SJSA1 (cell line): ENCODE measurements at regions not wholly inside any gene's neighbourhood (a gene's known extent, or its start where the extent isn't known, plus 50 kb on each side); places are given as distances from the start of the nearest gene placed in this dataset.
"Not testable (repeated sequence)": the region's sequence is repeated elsewhere in the genome, so short reads cannot be mapped to it uniquely, and the experiment has no call there.

Source experiments
- DNase-seq, 2 experiments: peaks; one replicate each; pipeline ENCODE4 v3.0.0-alpha.2; 2015 to 2020; ENCODE audit warnings: low spot score in 2 of 2, low read depth in 1 of 2
- H3K27ac ChIP-seq: fragments of 250-450 bp; sonication (Bioruptor Pico); 2 replicates; pipeline ENCODE4 v1.5.1; 2020; ENCODE audit warnings: mild to moderate bottlenecking, moderate library complexity
- H3K27me3 ChIP-seq: fragments of 250-450 bp; sonication (Bioruptor Pico); replicated peaks from 2 replicates; pipeline ENCODE4 v1.5.1; 2020; ENCODE audit warnings: mild to moderate bottlenecking, moderate library complexity
- H3K36me3 ChIP-seq: fragments of 250-450 bp; sonication (Bioruptor Pico); 2 replicates; pipeline ENCODE4 v1.5.1; 2020; ENCODE audit warnings: mild to moderate bottlenecking
- H3K4me1 ChIP-seq: fragments of 250-450 bp; sonication (Bioruptor Pico); replicated peaks from 2 replicates; pipeline ENCODE4 v1.6.1; 2021; ENCODE audit warnings: mild to moderate bottlenecking
- H3K4me3 ChIP-seq: fragments of 250-450 bp; sonication (Bioruptor Pico); 2 replicates; pipeline ENCODE4 v1.5.1; 2020; ENCODE audit warnings: mild to moderate bottlenecking
- H3K9me3 ChIP-seq: fragments of 250-450 bp; sonication (Bioruptor Pico); replicated peaks from 2 replicates; pipeline ENCODE4 v1.5.1; 2020; ENCODE audit warnings: mild to moderate bottlenecking

- not testable (repeated sequence) for H3K27me3 ChIP-seq, H3K27ac ChIP-seq, DNase-seq, H3K36me3 ChIP-seq, H3K4me3 ChIP-seq, H3K4me1 ChIP-seq, H3K9me3 ChIP-seq
Measured at GRCh38 chr1:229176457-229176856, 94.5 kb upstream of the RAB4A start.

DNA sequence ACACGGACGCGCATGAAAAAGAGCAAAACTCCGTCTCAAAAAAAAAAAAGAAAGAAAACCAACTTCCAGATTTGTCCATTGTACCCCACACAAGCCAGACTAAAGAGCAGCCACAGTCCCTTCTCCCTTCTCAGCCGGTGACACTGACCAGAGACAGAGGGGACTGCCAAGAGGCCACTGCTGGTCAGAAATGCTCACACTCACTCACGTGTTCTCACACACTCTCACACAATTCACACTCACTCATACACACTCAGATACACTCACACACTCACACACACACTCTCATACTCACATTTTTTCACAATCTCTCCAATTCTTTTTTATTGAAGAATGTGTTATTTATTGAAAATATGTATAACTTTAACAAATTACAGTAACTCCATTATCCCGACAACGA lies 90.8 kb upstream of the RAB4A start:
- Histone ChIP-seq H3K9me3 (no peaks in the 10 kb centered on the region), H3K27ac (no peak overlapping the region), H3K27me3 (no peaks in the 10 kb centered on the region), H3K4me1 (no peaks in the 10 kb centered on the region), H3K4me3 (no peak overlapping the region), H3K36me3 (no peaks in the 10 kb centered on the region)
- no peak for DNase-seq

- Histone ChIP-seq H3K9me3 (no peaks in the 10 kb centered on the region), H3K4me3 (no peak overlapping the region)
- DNase-seq: no peak
Measured at GRCh38 chr1:229181419-229181818, 89.5 kb upstream of the RAB4A start.

GRCh38 chr1:229183588-229183987 lies 87.3 kb upstream of the RAB4A start:
- DNase-seq: no peak
- Histone ChIP-seq H3K4me1 (no peaks in the 10 kb centered on the region), H3K27ac (no peak overlapping the region), H3K27me3 (no peaks in the 10 kb centered on the region), H3K4me3 (no peak overlapping the region), H3K9me3 (no peaks in the 10 kb centered on the region), H3K36me3 (no peaks in the 10 kb centered on the region)

More at GRCh38 chr1:229181419-229181818, 89.5 kb upstream of the RAB4A start:
- Histone ChIP-seq H3K4me1 (no peaks in the 10 kb centered on the region), H3K36me3 (no peaks in the 10 kb centered on the region), H3K27ac (no peak overlapping the region), H3K27me3 (no peaks in the 10 kb centered on the region)

- Histone ChIP-seq H3K27me3 (no peaks in the 10 kb centered on the region), H3K27ac (no peak overlapping the region), H3K9me3 (no peaks in the 10 kb centered on the region), H3K4me3 (no peak overlapping the region), H3K36me3 (no peaks in the 10 kb centered on the region), H3K4me1 (no peaks in the 10 kb centered on the region)
- no peak for DNase-seq
Measured at GRCh38 chr1:229184066-229184465, 86.8 kb upstream of the RAB4A start.

GRCh38 chr1:229185963-229186362 lies 84.9 kb upstream of the RAB4A start:
- Histone ChIP-seq H3K27ac (no peak overlapping the region), H3K4me1 (no peaks in the 10 kb centered on the region), H3K9me3 (no peaks in the 10 kb centered on the region), H3K27me3 (no peaks in the 10 kb centered on the region), H3K36me3 (no peaks in the 10 kb centered on the region), H3K4me3 (no peak overlapping the region)
- no peak for DNase-seq

DNA sequence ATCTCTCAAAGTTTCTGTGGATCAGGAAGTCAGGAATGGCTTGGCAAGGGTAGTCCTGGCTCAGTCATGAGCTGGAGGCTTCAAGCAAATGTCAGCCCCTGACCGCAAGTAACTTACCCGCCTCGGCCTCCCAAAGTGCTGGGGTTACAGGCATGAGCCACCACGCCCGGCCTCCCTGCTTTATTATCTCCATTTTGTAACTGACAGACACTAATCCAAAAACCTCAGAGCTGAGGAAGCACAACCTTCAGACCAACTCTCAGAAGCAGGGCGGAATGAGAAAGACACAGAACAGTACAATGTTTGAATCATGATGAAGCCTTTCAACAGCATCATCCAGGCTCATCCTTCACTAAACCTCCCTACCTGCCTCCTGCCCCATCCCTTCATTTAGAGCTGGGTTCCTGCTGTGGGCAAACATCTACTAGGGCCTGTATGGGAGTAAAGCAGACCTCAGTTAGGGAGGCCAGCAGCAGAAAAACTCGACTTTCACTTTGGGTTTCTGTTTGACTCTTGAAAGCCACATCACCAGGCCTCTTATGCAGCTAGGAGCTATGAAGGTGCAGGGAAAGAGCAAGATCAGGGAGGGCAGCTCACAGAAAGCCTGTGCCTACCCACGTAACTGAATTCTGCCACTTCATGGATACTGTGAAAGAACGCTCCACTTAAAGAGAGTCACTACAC lies 84.4 kb upstream of the RAB4A start:
- no peaks in the 10 kb centered on the region for H3K36me3 ChIP-seq
- DNase-seq: no peak
- no peaks in the 10 kb centered on the region for H3K9me3 ChIP-seq
- no peak overlapping the region for H3K4me3 ChIP-seq
- H3K4me1 ChIP-seq: no peaks in the 10 kb centered on the region
- no peaks in the 10 kb centered on the region for H3K27me3 ChIP-seq
- H3K27ac ChIP-seq: no peak overlapping the region

GRCh38 chr1:229190057-229190575 lies 80.8 kb upstream of the RAB4A start:
- Histone ChIP-seq H3K27me3 (no peaks in the 10 kb centered on the region), H3K27ac (no peak overlapping the region)

GRCh38 chr1:229191066-229191674 lies 79.7 kb upstream of the RAB4A start:
- H3K9me3 ChIP-seq: no peaks in the 10 kb centered on the region
- H3K27ac ChIP-seq: no peak overlapping the region
- H3K36me3 ChIP-seq: no peaks in the 10 kb centered on the region
- peaks cover under 1% of the 10 kb centered on the region for H3K4me1 ChIP-seq
- H3K27me3 ChIP-seq: no peaks in the 10 kb centered on the region
- no peak for DNase-seq
- no peak overlapping the region for H3K4me3 ChIP-seq

More at GRCh38 chr1:229190057-229190575, 80.8 kb upstream of the RAB4A start:
- Histone ChIP-seq H3K4me1 (no peaks in the 10 kb centered on the region), H3K9me3 (no peaks in the 10 kb centered on the region), H3K36me3 (no peaks in the 10 kb centered on the region), H3K4me3 (no peak overlapping the region)
- no peak for DNase-seq

DNA sequence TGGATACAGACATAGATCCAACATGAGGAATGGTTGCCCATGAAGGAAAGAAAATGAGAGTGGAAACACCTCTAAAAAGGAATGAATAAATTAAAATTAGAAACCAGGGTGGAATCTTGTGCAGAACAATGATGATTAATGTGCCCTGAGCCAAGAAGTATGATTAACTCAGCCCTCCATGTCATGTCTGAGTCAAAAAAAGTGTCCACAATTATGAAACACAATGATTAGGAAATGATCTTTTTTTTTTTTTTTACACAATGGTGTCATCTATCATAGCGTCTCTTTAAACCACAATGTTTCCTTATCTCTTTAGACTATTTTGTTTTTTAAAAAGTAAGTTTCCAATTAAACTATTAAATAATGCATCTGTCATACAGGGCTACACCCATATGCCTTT lies 78.9 kb upstream of the RAB4A start:
- Histone ChIP-seq H3K9me3 (no peaks in the 10 kb centered on the region), H3K27ac (no peak overlapping the region), H3K36me3 (no peaks in the 10 kb centered on the region), H3K4me3 (no peak overlapping the region), H3K27me3 (no peaks in the 10 kb centered on the region), H3K4me1 (peaks cover 9% of the 10 kb centered on the region)
- DNase-seq: no peak

DNA sequence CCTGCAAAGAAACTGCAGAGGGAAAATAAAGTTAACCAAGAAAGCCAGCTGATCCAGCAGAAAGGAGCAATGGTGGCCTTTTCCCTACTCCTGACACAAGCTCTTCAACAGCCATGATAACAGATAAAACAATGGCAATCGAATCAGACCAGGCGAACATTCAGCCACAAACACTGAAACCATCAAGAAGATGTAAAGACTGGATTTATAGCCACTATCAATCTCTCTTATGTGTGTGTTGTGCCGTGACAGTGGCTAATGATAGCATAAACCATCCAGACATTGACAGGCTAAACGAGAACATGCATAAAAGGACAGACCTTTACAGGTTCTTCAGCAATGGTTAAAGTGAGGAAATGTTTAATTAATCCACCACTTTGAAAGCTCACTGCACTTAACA lies 78.1 kb upstream of the RAB4A start:
- Histone ChIP-seq H3K36me3 (no peaks in the 10 kb centered on the region), H3K27ac (no peak overlapping the region), H3K4me1 (peaks cover 17% of the 10 kb centered on the region), H3K9me3 (no peaks in the 10 kb centered on the region; the same call in 1 of the 2 replicates), H3K27me3 (no peaks in the 10 kb centered on the region), H3K4me3 (no peak overlapping the region)
- DNase-seq: no peak

DNA sequence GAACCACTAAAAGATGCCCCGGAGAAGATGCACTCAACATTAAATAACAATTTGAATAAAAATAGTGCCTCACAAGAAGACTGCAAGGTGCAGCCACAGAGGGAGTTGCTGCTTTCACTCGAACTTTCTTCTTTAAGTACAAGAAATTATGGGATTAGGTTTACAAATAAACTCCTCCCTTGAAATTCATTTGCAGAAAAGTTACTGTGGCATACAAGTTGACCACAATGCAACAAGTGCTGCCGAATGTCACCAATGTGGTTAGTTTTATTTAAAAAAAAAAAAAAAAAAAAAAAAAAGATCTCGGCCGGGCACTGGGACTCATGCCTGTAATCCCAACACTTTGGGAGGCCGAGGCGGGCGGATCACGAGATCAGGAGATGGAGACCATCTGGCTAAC lies 76.8 kb upstream of the RAB4A start:
- Histone ChIP-seq H3K27ac (no peak overlapping the region), H3K36me3 (no peaks in the 10 kb centered on the region), H3K9me3 (no peaks in the 10 kb centered on the region; the same call in none of the 2 replicates), H3K4me1 (peaks cover 18% of the 10 kb centered on the region), H3K27me3 (no peaks in the 10 kb centered on the region), H3K4me3 (no peak overlapping the region)
- no peak for DNase-seq

- Histone ChIP-seq H3K27ac (no peak overlapping the region), H3K36me3 (no peaks in the 10 kb centered on the region), H3K4me1 (peaks cover 23% of the 10 kb centered on the region), H3K27me3 (no peaks in the 10 kb centered on the region), H3K4me3 (no peak overlapping the region), H3K9me3 (no peaks in the 10 kb centered on the region; the same call in none of the 2 replicates)
- no peak for DNase-seq
Measured at GRCh38 chr1:229195246-229195645, 75.7 kb upstream of the RAB4A start.

DNA sequence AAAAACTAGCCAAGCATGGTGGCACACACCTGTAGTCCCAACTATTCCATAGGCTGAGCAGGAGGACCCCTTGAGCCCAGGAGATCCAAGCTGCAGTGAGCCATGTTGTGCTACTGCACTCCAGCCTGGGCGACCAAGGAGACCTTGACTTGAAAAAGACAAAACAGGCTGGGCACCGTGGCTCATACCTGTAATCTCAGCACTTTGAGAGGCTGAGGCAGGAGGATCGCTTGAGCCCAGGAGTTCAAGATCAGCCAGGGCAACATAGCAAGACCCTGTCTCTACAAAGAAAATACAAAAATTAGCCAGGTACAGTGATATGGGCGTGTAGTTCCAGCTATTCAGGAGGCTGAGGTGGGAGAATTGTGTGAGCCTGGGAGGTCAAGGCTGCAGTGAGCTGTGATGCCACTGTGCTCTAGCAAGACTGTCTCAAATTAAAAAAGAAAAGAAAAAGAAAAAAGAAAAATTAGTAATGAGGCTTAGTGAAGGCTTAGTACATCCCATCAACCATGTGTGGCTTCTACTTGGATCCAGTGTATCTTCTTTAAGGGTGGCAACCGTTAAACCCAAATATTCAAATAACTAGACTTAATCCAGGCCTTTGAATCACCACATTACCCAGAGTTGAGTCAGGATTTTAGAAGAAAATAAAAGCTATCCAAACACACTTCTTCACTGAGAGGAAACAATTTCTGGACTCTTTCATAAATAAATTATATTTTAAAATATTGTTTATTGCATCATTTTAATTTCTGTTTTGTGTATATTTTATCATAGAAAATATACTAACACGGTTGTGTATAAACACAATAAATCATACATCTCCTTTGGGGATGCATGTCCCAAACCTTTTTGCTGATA lies 74.3 kb upstream of the RAB4A start:
- no peak overlapping the region for H3K4me3 ChIP-seq
- no peaks in the 10 kb centered on the region for H3K27me3 ChIP-seq
- peak overlapping the region; percentile 58 for H3K27ac ChIP-seq
- no peak for DNase-seq
- H3K9me3 ChIP-seq: no peaks in the 10 kb centered on the region; the same call in none of the 2 replicates
- H3K4me1 ChIP-seq: peaks cover 23% of the 10 kb centered on the region
- H3K36me3 ChIP-seq: no peaks in the 10 kb centered on the region
